Adipocyte (in vitro differentiated cells): ENCODE measurements at regions not wholly inside any gene's neighbourhood (a gene's known extent, or its start where the extent isn't known, plus 50 kb on each side); places are given as distances from the start of the nearest gene placed in this dataset.
A peak's percentile ranks its signal among the peaks of the same experiment; 100 is the strongest.

Experiments used
- DNase-seq: peaks from one replicate; pipeline ENCODE4 v3.0.0-alpha.2; 2015; ENCODE audit warnings: low read depth
- H3K27me3 ChIP-seq: replicated peaks from 2 replicates; pipeline ENCODE4 v1.7.0; 2013; ENCODE audit warnings: mild to moderate bottlenecking, low read length, moderate library complexity; ENCODE audit not compliant: control insufficient read depth, insufficient read depth
- H3K36me3 ChIP-seq: 2 replicates; pipeline ENCODE4 v1.7.0; 2013; ENCODE audit warnings: low read length, mild to moderate bottlenecking, moderate library complexity; ENCODE audit not compliant: control insufficient read depth, insufficient read depth, severe bottlenecking
- H3K4me1 ChIP-seq: 2 replicates; pipeline ENCODE4 v1.7.0; 2013; ENCODE audit warnings: mild to moderate bottlenecking, low read length, moderate library complexity; ENCODE audit not compliant: control insufficient read depth, insufficient read depth
- H3K4me3 ChIP-seq: 2 replicates; pipeline ENCODE4 v1.7.0; 2013; ENCODE audit warnings: mild to moderate bottlenecking, low read length, moderate library complexity
- H3K9ac ChIP-seq: 2 replicates; pipeline ENCODE4 v1.7.0; 2013; ENCODE audit warnings: mild to moderate bottlenecking, low read length, moderate library complexity
- H3K9me3 ChIP-seq: 2 replicates; pipeline ENCODE4 v1.7.0; 2013; ENCODE audit warnings: mild to moderate bottlenecking, low read length, moderate library complexity; ENCODE audit not compliant: control insufficient read depth

GRCh38 chr5:147037515-147038205 is 159.1 kb upstream of the PPP2R2B start:
- no peak overlapping the region for H3K4me3 ChIP-seq
- H3K27me3 ChIP-seq = no peaks in the 10 kb centered on the region
- DNase-seq = peak; percentile 3
- peaks cover under 1% of the 10 kb centered on the region for H3K9me3 ChIP-seq
- H3K9ac ChIP-seq = no peak overlapping the region
- H3K36me3 ChIP-seq = no peaks in the 10 kb centered on the region
- H3K4me1 ChIP-seq = peaks cover 2% of the 10 kb centered on the region

GRCh38 chr5:147040856-147041255 is 162.3 kb upstream of the PPP2R2B start:
- H3K4me3 ChIP-seq = no peak overlapping the region
- DNase-seq = no peak
- H3K9me3 ChIP-seq = no peaks in the 10 kb centered on the region
- no peaks in the 10 kb centered on the region for H3K27me3 ChIP-seq
- H3K9ac ChIP-seq = no peak overlapping the region
- no peaks in the 10 kb centered on the region for H3K36me3 ChIP-seq
- H3K4me1 ChIP-seq = peaks cover 2% of the 10 kb centered on the region

- Histone ChIP-seq H3K9me3 (no peaks in the 10 kb centered on the region), H3K4me1 (no peaks in the 10 kb centered on the region), H3K9ac (no peak overlapping the region), H3K27me3 (no peaks in the 10 kb centered on the region), H3K4me3 (no peak overlapping the region), H3K36me3 (no peaks in the 10 kb centered on the region)
- DNase-seq = no peak
Measured at GRCh38 chr5:147044572-147045273, 166.2 kb upstream of the PPP2R2B start.

GRCh38 chr5:147045290-147045689 is 166.7 kb upstream of the PPP2R2B start:
- Histone ChIP-seq H3K9me3 (no peaks in the 10 kb centered on the region), H3K4me1 (no peaks in the 10 kb centered on the region), H3K9ac (no peak overlapping the region), H3K27me3 (peaks cover 2% of the 10 kb centered on the region), H3K4me3 (no peak overlapping the region), H3K36me3 (no peaks in the 10 kb centered on the region)
- no peak for DNase-seq

- Histone ChIP-seq H3K4me1 (no peaks in the 10 kb centered on the region), H3K4me3 (no peak overlapping the region), H3K36me3 (no peaks in the 10 kb centered on the region), H3K27me3 (peaks cover 4% of the 10 kb centered on the region), H3K9me3 (no peaks in the 10 kb centered on the region), H3K9ac (no peak overlapping the region)
- DNase-seq = no peak
Measured at GRCh38 chr5:147046281-147046680, 167.7 kb upstream of the PPP2R2B start.

GRCh38 chr5:147046894-147047293 is 168.3 kb upstream of the PPP2R2B start:
- no peaks in the 10 kb centered on the region for H3K9me3 ChIP-seq
- no peak overlapping the region for H3K9ac ChIP-seq
- H3K27me3 ChIP-seq = peaks cover 4% of the 10 kb centered on the region
- H3K4me1 ChIP-seq = no peaks in the 10 kb centered on the region
- no peak overlapping the region for H3K4me3 ChIP-seq
- no peak for DNase-seq
- no peaks in the 10 kb centered on the region for H3K36me3 ChIP-seq

GRCh38 chr5:147049764-147050163 is 171.2 kb upstream of the PPP2R2B start:
- Histone ChIP-seq H3K9ac (no peak overlapping the region), H3K36me3 (no peaks in the 10 kb centered on the region), H3K9me3 (no peaks in the 10 kb centered on the region), H3K27me3 (peaks cover 17% of the 10 kb centered on the region), H3K4me1 (no peaks in the 10 kb centered on the region), H3K4me3 (no peak overlapping the region)
- DNase-seq = no peak

- DNase-seq = no peak
- Histone ChIP-seq H3K9me3 (no peaks in the 10 kb centered on the region), H3K36me3 (no peaks in the 10 kb centered on the region), H3K4me1 (no peaks in the 10 kb centered on the region), H3K27me3 (peaks cover 21% of the 10 kb centered on the region), H3K4me3 (no peak overlapping the region), H3K9ac (no peak overlapping the region)
Measured at GRCh38 chr5:147050172-147050571, 171.6 kb upstream of the PPP2R2B start.

- Histone ChIP-seq H3K9me3 (no peaks in the 10 kb centered on the region), H3K36me3 (no peaks in the 10 kb centered on the region), H3K9ac (no peak overlapping the region), H3K4me3 (no peak overlapping the region), H3K4me1 (peaks cover 5% of the 10 kb centered on the region), H3K27me3 (peaks cover 28% of the 10 kb centered on the region)
- no peak for DNase-seq
Measured at GRCh38 chr5:147051193-147051592, 172.6 kb upstream of the PPP2R2B start.

GRCh38 chr5:147052519-147052918 is 174.0 kb upstream of the PPP2R2B start:
- H3K27me3 ChIP-seq = peaks cover 28% of the 10 kb centered on the region
- no peak overlapping the region for H3K4me3 ChIP-seq
- peaks cover 6% of the 10 kb centered on the region for H3K4me1 ChIP-seq
- DNase-seq = no peak
- H3K36me3 ChIP-seq = no peaks in the 10 kb centered on the region
- H3K9ac ChIP-seq = no peak overlapping the region
- no peaks in the 10 kb centered on the region for H3K9me3 ChIP-seq

- Histone ChIP-seq H3K9me3 (no peaks in the 10 kb centered on the region), H3K4me3 (no peak overlapping the region), H3K27me3 (peaks cover 33% of the 10 kb centered on the region), H3K9ac (no peak overlapping the region), H3K36me3 (no peaks in the 10 kb centered on the region), H3K4me1 (peaks cover 6% of the 10 kb centered on the region)
- no peak for DNase-seq
Measured at GRCh38 chr5:147055089-147055826, 176.7 kb upstream of the PPP2R2B start.
